RPMI8226 (cell line): ENCODE measurements at regions not wholly inside any gene's neighbourhood (a gene's known extent, or its start where the extent isn't known, plus 50 kb on each side); places are given as distances from the start of the nearest gene placed in this dataset.

ENCODE experiments used
- DNase-seq: peaks from one replicate; pipeline ENCODE4 v3.0.0-alpha.2; 2015

GRCh38 chr12:67911275-67911600 lies 78.0 kb upstream of the IFNG-AS1 start:
- DNase-seq, result no peak

GRCh38 chr12:67911789-67912188 lies 77.5 kb upstream of the IFNG-AS1 start:
- no peak for DNase-seq

GRCh38 chr12:67915335-67915851 lies 73.9 kb upstream of the IFNG-AS1 start:
- no peak for DNase-seq

GRCh38 chr12:67916266-67916970 lies 72.8 kb upstream of the IFNG-AS1 start:
- DNase-seq, result no peak

GRCh38 chr12:67917811-67918210 lies 71.4 kb upstream of the IFNG-AS1 start:
- no peak for DNase-seq

GRCh38 chr12:67918441-67918840 lies 70.8 kb upstream of the IFNG-AS1 start:
- no peak for DNase-seq

- no peak for DNase-seq
Measured at GRCh38 chr12:67919406-67919805, 69.8 kb upstream of the IFNG-AS1 start.

- no peak for DNase-seq
Measured at GRCh38 chr12:67920413-67920812, 68.8 kb upstream of the IFNG-AS1 start.

GRCh38 chr12:67921286-67921685 lies 68.0 kb upstream of the IFNG-AS1 start:
- no peak for DNase-seq

GRCh38 chr12:67922245-67922644 lies 67.0 kb upstream of the IFNG-AS1 start:
- no peak for DNase-seq

GRCh38 chr12:67925077-67925476 lies 64.2 kb upstream of the IFNG-AS1 start:
- no peak for DNase-seq

GRCh38 chr12:67925552-67925951 lies 63.7 kb upstream of the IFNG-AS1 start:
- DNase-seq, result no peak

- no peak for DNase-seq
Measured at GRCh38 chr12:67926063-67926462, 63.2 kb upstream of the IFNG-AS1 start.

GRCh38 chr12:67927324-67927723 lies 61.9 kb upstream of the IFNG-AS1 start:
- no peak for DNase-seq

- DNase-seq, result no peak
Measured at GRCh38 chr12:67927815-67928214, 61.4 kb upstream of the IFNG-AS1 start.

- no peak for DNase-seq
Measured at GRCh38 chr12:67928621-67929383, 60.4 kb upstream of the IFNG-AS1 start.

GRCh38 chr12:67929384-67929772 lies 59.9 kb upstream of the IFNG-AS1 start:
- DNase-seq, result no peak

- peak; percentile 23 for DNase-seq
Measured at GRCh38 chr12:67937822-67938221, 51.4 kb upstream of the IFNG-AS1 start.
